Suprapubic skin (tissue), 4 donors: ENCODE measurements at regions not wholly inside any gene's neighbourhood (a gene's known extent, or its start where the extent isn't known, plus 50 kb on each side); places are given as distances from the start of the nearest gene placed in this dataset.

Experiments
- DNase-seq, 2 donors: peaks; one replicate each; pipeline ENCODE4 v3.0.0-alpha.2; 2019; ENCODE audit warnings: low spot score in 2 of 2
- H3K27ac ChIP-seq: fragments of 200-600 bp; sonication (generic); one replicate; pipeline ENCODE4 v1.5.1; 2019
- H3K27me3 ChIP-seq: fragments of 200-600 bp; sonication (generic); one replicate; pipeline ENCODE4 v1.5.1; 2019
- H3K36me3 ChIP-seq: fragments of 200-600 bp; sonication (generic); one replicate; pipeline ENCODE4 v1.5.1; 2019
- H3K4me1 ChIP-seq: fragments of 200-600 bp; sonication (generic); one replicate; pipeline ENCODE4 v1.5.1; 2019
- H3K4me3 ChIP-seq: fragments of 200-600 bp; sonication (generic); one replicate; pipeline ENCODE4 v1.5.1; 2019; ENCODE audit warnings: mild to moderate bottlenecking
- H3K9me3 ChIP-seq: fragments of 200-600 bp; sonication (generic); one replicate; pipeline ENCODE4 v1.5.1; 2019
- CTCF ChIP-seq, 2 donors: fragments of 200-600 bp in 1 of 2; fragments of 450-650 bp in 1 of 2; sonication (generic) in 1 of 2; IDR thresholded peaks; one replicate each; pipeline ENCODE4 v1.5.1; 2016 to 2019; ENCODE audit warnings: antibody characterized with exemption in 2 of 2, mild to moderate bottlenecking in 1 of 2, moderate library complexity in 1 of 2
- EP300 ChIP-seq: sonication (generic); formaldehyde crosslinking; IDR thresholded peaks from one replicate; pipeline ENCODE4 v1.6.1; 2017; ENCODE audit warnings: antibody characterized with exemption
- POLR2A ChIP-seq, 2 donors: fragments of 450-650 bp; IDR thresholded peaks; one replicate each; pipeline ENCODE4 v1.6.1; 2017; ENCODE audit warnings: antibody characterized with exemption in 2 of 2, mild to moderate bottlenecking in 2 of 2, moderate library complexity in 2 of 2
- POLR2AphosphoS5 ChIP-seq, 3 donors: sonication (generic); formaldehyde crosslinking; IDR thresholded peaks; one replicate each; pipeline ENCODE4 v1.6.1; 2017; ENCODE audit warnings: antibody characterized with exemption in 3 of 3
- WGBS: methylation state at CpG from one replicate; pipeline ENCODE4 v1.1.5; 2018; 5-methylcytosine and 5-hydroxymethylcytosine counted together

- Histone ChIP-seq H3K27me3 (no peaks in the 10 kb centered on the region), H3K4me3 (no peak overlapping the region), H3K27ac (no peak overlapping the region), H3K4me1 (no peaks in the 10 kb centered on the region), H3K36me3 (no peaks in the 10 kb centered on the region), H3K9me3 (no peaks in the 10 kb centered on the region)
- DNase-seq = no peak
- TF ChIP-seq POLR2AphosphoS5 (IDR thresholded peaks at IDR 0.05) (no peak), CTCF (IDR thresholded peaks at IDR 0.05) (no peak), POLR2A (IDR thresholded peaks at IDR 0.05) (no peak), EP300 (no peak)
- WGBS = 91% methylated on average over 7 of the region's 7 CpGs
Observed at GRCh38 chr1:203573730-203574129, 52.9 kb upstream of the ATP2B4 start.
